ENCODE measurements at regions not wholly inside any gene's neighbourhood (a gene's known extent, or its start where the extent isn't known, plus 50 kb on each side); places are given as distances from the start of the nearest gene placed in this dataset.

- TF ChIP-seq POLR2A (IDR thresholded peaks at IDR 0.05; ENCODE audit: extremely low read depth, insufficient read length) (no peak), CTCF (IDR thresholded peaks at IDR 0.05; ENCODE audit: low read depth, low read length) (no peak), MAX (IDR thresholded peaks at IDR 0.05; ENCODE audit: low read depth, low read length) (no peak), MYC (IDR thresholded peaks at IDR 0.05; ENCODE audit: low read depth, low read length) (no peak)
Measured at GRCh38 chr18:41226186-41226585, 728.8 kb upstream of the PIK3C3 start.
